GM23338 (cell line): ENCODE measurements at regions not wholly inside any gene's neighbourhood (a gene's known extent, or its start where the extent isn't known, plus 50 kb on each side); places are given as distances from the start of the nearest gene placed in this dataset.
A peak's percentile ranks its signal among the peaks of the same experiment; 100 is the strongest.
"Not testable (repeated sequence)": the region's sequence is repeated elsewhere in the genome, so short reads cannot be mapped to it uniquely, and the experiment has no call there.

Experiments used
- ATAC-seq: fragments of 200-7000 bp; cut with Tn5 transposase; 3 replicates; pipeline ENCODE4 v1.9.1; 2020
- DNase-seq: peaks from one replicate; pipeline ENCODE4 v3.0.0-alpha.2; 2015; ENCODE audit warnings: low spot score
- H2AFZ ChIP-seq: fragments of 200-600 bp; sonication (generic); 2 replicates; pipeline ENCODE4 v1.8.0; 2016; ENCODE audit warnings: antibody characterized with exemption, mild to moderate bottlenecking, moderate library complexity
- H3F3A ChIP-seq: fragments of 200-600 bp; sonication (generic); replicated peaks from 2 replicates; pipeline ENCODE4 v1.8.0; 2017; ENCODE audit warnings: antibody characterized with exemption, mixed run types, low read depth
- H3K27ac ChIP-seq: fragments of 200-600 bp; sonication (generic); 2 replicates; pipeline ENCODE4 v1.6.1; 2016; ENCODE audit warnings: low read depth
- H3K27me3 ChIP-seq: fragments of 200-600 bp; sonication (generic); 2 replicates; pipeline ENCODE4 v1.8.0; 2016; ENCODE audit warnings: mild to moderate bottlenecking, mixed run types, moderate library complexity; ENCODE audit not compliant: insufficient read depth
- H3K36me3 ChIP-seq: fragments of 200-600 bp; sonication (generic); 2 replicates; pipeline ENCODE4 v1.8.0; 2016; ENCODE audit warnings: mild to moderate bottlenecking; ENCODE audit not compliant: insufficient read depth
- H3K4me1 ChIP-seq: fragments of 200-600 bp; sonication (generic); 2 replicates; pipeline ENCODE4 v1.8.0; 2016; ENCODE audit warnings: mild to moderate bottlenecking, moderate library complexity; ENCODE audit not compliant: insufficient read depth
- H3K4me2 ChIP-seq: fragments of 200-600 bp; sonication (generic); 2 replicates; pipeline ENCODE4 v1.7.1; 2017; ENCODE audit warnings: mixed run types
- H3K4me3 ChIP-seq: fragments of 200-600 bp; sonication (generic); 2 replicates; pipeline ENCODE4 v1.6.1; 2016; ENCODE audit warnings: mixed run types
- H3K79me2 ChIP-seq: fragments of 200-600 bp; sonication (generic); replicated peaks from 2 replicates; pipeline ENCODE4 v1.8.0; 2017; ENCODE audit warnings: mild to moderate bottlenecking; ENCODE audit not compliant: insufficient read depth
- H3K9me2 ChIP-seq: fragments of 200-600 bp; sonication (generic); 2 replicates; pipeline ENCODE4 v1.8.0; 2017; ENCODE audit not compliant: insufficient read depth
- H4K20me1 ChIP-seq: fragments of 200-600 bp; sonication (generic); replicated peaks from 2 replicates; pipeline ENCODE4 v1.8.0; 2017; ENCODE audit warnings: mild to moderate bottlenecking; ENCODE audit not compliant: insufficient read depth
- H3K27ac Mint-ChIP-seq: 2 replicates; pipeline ENCODE4 v1.8.0; 2020; ENCODE audit warnings: inconsistent platforms, mild to moderate bottlenecking, moderate library complexity, mixed read lengths
- H3K27me3 Mint-ChIP-seq: 3 replicates; pipeline ENCODE4 v1.8.0; 2022; ENCODE audit warnings: low read depth, mild to moderate bottlenecking, moderate library complexity, mixed read lengths, inconsistent platforms; ENCODE audit not compliant: insufficient read depth, poor library complexity
- H3K36me3 Mint-ChIP-seq: 3 replicates; pipeline ENCODE4 v1.8.0; 2021; ENCODE audit warnings: low read depth, mild to moderate bottlenecking, inconsistent platforms, moderate library complexity, mixed read lengths
- H3K4me1 Mint-ChIP-seq: 3 replicates; pipeline ENCODE4 v1.8.0; 2020; ENCODE audit warnings: mild to moderate bottlenecking, inconsistent platforms, mixed read lengths
- H3K4me3 Mint-ChIP-seq: 3 replicates; pipeline ENCODE4 v1.8.0; 2021; ENCODE audit warnings: moderate library complexity, mild to moderate bottlenecking, inconsistent platforms, mixed read lengths
- H3K9me3 Mint-ChIP-seq: 3 replicates; pipeline ENCODE4 v1.8.0; 2020; ENCODE audit warnings: moderate library complexity, mild to moderate bottlenecking, inconsistent platforms, mixed read lengths
- EZH2 ChIP-seq: fragments of 200-600 bp; sonication (generic); IDR thresholded peaks from one replicate; pipeline ENCODE4 v1.8.0; 2017; ENCODE audit warnings: antibody characterized with exemption, mild to moderate bottlenecking, low read depth; ENCODE audit not compliant: unreplicated experiment
- EZH2phosphoT487 ChIP-seq: fragments of 200-600 bp; sonication (generic); IDR thresholded peaks from one replicate; pipeline ENCODE4 v1.8.1; 2018; ENCODE audit warnings: antibody characterized with exemption; ENCODE audit not compliant: unreplicated experiment
- NANOG ChIP-seq: IDR thresholded peaks from 2 replicates; pipeline ENCODE4 v1.6.1; 2016; ENCODE audit warnings: antibody characterized with exemption, borderline replicate concordance
- STAT1 ChIP-seq: IDR thresholded peaks from one replicate; pipeline ENCODE4 v1.6.1; 2016; ENCODE audit warnings: antibody characterized with exemption; ENCODE audit not compliant: unreplicated experiment
- ZNF114 ChIP-seq: fragments of 250-450 bp; sonication (Bioruptor Pico); IDR thresholded peaks from 2 replicates; pipeline ENCODE4 v1.5.0; 2020; ENCODE audit warnings: mild to moderate bottlenecking, moderate library complexity
- ZNF331 ChIP-seq: fragments of 250-450 bp; sonication (Bioruptor Pico); IDR thresholded peaks from 2 replicates; pipeline ENCODE4 v1.5.0; 2020; ENCODE audit warnings: low read depth, mild to moderate bottlenecking, moderate library complexity
- TF ChIP-seq, protein P1 (sequence below): IDR thresholded peaks from 2 replicates; pipeline ENCODE4 v1.6.1; 2016; ENCODE audit warnings: antibody characterized with exemption
- TF ChIP-seq, protein P2 (sequence below): IDR thresholded peaks from one replicate; pipeline ENCODE4 v1.6.1; 2018; ENCODE audit warnings: antibody characterized with exemption; ENCODE audit not compliant: unreplicated experiment
- TF ChIP-seq, protein P3 (sequence below), 2 experiments: fragments of 200-600 bp in 1 of 2; sonication (generic) in 1 of 2; conservative IDR thresholded peaks; 2 replicates each; pipeline versions ENCODE4 v1.5.1 to v1.6.1; 2016 to 2017; ENCODE audit warnings: antibody characterized with exemption in 2 of 2, low read depth in 2 of 2, mild to moderate bottlenecking in 2 of 2, moderate library complexity in 1 of 2
- TF ChIP-seq, protein P4 (sequence below): fragments of 250-450 bp; sonication (Bioruptor Pico); IDR thresholded peaks from 2 replicates; pipeline ENCODE4 v1.5.0; 2020; ENCODE audit warnings: mild to moderate bottlenecking, moderate library complexity

DNA sequence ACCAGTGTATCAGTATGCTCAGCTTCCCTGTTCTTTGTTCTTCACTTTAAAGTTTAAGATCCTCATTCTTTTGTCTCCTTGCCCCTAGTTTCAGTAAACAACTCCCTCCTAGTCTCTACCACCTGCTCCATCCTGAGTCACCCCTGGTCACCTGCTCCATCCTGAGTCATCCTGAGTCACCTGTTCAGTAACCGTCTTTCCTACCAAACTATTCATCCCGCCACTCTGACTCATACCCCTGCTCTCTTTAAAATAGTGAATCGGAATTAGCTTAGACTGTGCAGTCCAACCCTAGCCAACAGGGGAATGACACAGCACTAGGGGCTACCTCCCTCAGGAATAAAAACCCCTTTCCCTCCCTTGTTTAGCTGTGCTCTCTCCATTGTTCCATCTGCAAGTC lies 888.1 kb upstream of the MDGA2 start (continued):
- TF ChIP-seq, protein P1, sequence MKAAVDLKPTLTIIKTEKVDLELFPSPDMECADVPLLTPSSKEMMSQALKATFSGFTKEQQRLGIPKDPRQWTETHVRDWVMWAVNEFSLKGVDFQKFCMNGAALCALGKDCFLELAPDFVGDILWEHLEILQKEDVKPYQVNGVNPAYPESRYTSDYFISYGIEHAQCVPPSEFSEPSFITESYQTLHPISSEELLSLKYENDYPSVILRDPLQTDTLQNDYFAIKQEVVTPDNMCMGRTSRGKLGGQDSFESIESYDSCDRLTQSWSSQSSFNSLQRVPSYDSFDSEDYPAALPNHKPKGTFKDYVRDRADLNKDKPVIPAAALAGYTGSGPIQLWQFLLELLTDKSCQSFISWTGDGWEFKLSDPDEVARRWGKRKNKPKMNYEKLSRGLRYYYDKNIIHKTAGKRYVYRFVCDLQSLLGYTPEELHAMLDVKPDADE = no peak
- no peak for TF ChIP-seq EZH2phosphoT487
- no peak for TF ChIP-seq EZH2
- TF ChIP-seq, protein P2, sequence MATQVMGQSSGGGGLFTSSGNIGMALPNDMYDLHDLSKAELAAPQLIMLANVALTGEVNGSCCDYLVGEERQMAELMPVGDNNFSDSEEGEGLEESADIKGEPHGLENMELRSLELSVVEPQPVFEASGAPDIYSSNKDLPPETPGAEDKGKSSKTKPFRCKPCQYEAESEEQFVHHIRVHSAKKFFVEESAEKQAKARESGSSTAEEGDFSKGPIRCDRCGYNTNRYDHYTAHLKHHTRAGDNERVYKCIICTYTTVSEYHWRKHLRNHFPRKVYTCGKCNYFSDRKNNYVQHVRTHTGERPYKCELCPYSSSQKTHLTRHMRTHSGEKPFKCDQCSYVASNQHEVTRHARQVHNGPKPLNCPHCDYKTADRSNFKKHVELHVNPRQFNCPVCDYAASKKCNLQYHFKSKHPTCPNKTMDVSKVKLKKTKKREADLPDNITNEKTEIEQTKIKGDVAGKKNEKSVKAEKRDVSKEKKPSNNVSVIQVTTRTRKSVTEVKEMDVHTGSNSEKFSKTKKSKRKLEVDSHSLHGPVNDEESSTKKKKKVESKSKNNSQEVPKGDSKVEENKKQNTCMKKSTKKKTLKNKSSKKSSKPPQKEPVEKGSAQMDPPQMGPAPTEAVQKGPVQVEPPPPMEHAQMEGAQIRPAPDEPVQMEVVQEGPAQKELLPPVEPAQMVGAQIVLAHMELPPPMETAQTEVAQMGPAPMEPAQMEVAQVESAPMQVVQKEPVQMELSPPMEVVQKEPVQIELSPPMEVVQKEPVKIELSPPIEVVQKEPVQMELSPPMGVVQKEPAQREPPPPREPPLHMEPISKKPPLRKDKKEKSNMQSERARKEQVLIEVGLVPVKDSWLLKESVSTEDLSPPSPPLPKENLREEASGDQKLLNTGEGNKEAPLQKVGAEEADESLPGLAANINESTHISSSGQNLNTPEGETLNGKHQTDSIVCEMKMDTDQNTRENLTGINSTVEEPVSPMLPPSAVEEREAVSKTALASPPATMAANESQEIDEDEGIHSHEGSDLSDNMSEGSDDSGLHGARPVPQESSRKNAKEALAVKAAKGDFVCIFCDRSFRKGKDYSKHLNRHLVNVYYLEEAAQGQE = no peak
- TF ChIP-seq, protein P3, sequence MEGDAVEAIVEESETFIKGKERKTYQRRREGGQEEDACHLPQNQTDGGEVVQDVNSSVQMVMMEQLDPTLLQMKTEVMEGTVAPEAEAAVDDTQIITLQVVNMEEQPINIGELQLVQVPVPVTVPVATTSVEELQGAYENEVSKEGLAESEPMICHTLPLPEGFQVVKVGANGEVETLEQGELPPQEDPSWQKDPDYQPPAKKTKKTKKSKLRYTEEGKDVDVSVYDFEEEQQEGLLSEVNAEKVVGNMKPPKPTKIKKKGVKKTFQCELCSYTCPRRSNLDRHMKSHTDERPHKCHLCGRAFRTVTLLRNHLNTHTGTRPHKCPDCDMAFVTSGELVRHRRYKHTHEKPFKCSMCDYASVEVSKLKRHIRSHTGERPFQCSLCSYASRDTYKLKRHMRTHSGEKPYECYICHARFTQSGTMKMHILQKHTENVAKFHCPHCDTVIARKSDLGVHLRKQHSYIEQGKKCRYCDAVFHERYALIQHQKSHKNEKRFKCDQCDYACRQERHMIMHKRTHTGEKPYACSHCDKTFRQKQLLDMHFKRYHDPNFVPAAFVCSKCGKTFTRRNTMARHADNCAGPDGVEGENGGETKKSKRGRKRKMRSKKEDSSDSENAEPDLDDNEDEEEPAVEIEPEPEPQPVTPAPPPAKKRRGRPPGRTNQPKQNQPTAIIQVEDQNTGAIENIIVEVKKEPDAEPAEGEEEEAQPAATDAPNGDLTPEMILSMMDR (conservative IDR thresholded peaks at IDR 0.05; ENCODE audit: low read depth in 2 of 2) = no peak
- TF ChIP-seq ZNF114 = no peak
- no peak for TF ChIP-seq ZNF331 (CRISPR knock-in tag)
- TF ChIP-seq NANOG = no peak
- no peak for TF ChIP-seq STAT1

DNA sequence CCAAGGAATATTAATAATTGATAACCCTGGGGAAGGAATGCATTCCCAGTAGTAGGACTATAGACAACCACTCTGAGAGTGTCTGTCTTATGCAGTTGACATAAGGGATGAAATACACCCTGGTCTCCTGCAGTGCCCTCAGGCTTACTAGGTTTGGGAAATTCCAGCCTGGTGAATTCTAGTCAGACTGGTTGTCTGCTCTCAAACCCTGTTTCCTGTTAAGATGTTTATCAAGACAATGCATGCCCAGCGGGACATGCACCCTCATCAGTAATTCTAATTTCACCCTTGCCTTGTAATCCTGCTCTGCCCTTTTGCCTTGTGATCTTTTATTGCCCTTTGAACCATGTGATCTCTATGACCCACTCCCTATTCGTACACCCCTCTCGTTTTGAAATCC lies 886.0 kb upstream of the MDGA2 start:
- peak; percentile 62 for DNase-seq
- peaks cover 38% of the 10 kb centered on the region for H3K36me3 Mint-ChIP-seq
- H3K36me3 ChIP-seq, H3K4me3 Mint-ChIP-seq, H2AFZ ChIP-seq, H3K79me2 ChIP-seq, ATAC-seq, H4K20me1 ChIP-seq, H3F3A ChIP-seq, H3K27me3 Mint-ChIP-seq, H3K27me3 ChIP-seq, H3K4me3 ChIP-seq, H3K9me2 ChIP-seq: not testable (repeated sequence)
- H3K4me1 Mint-ChIP-seq = peaks cover 46% of the 10 kb centered on the region
- peaks cover 34% of the 10 kb centered on the region for H3K4me1 ChIP-seq
- H3K27ac ChIP-seq = peak overlapping the region; percentile 84
- TF ChIP-seq, protein P4, sequence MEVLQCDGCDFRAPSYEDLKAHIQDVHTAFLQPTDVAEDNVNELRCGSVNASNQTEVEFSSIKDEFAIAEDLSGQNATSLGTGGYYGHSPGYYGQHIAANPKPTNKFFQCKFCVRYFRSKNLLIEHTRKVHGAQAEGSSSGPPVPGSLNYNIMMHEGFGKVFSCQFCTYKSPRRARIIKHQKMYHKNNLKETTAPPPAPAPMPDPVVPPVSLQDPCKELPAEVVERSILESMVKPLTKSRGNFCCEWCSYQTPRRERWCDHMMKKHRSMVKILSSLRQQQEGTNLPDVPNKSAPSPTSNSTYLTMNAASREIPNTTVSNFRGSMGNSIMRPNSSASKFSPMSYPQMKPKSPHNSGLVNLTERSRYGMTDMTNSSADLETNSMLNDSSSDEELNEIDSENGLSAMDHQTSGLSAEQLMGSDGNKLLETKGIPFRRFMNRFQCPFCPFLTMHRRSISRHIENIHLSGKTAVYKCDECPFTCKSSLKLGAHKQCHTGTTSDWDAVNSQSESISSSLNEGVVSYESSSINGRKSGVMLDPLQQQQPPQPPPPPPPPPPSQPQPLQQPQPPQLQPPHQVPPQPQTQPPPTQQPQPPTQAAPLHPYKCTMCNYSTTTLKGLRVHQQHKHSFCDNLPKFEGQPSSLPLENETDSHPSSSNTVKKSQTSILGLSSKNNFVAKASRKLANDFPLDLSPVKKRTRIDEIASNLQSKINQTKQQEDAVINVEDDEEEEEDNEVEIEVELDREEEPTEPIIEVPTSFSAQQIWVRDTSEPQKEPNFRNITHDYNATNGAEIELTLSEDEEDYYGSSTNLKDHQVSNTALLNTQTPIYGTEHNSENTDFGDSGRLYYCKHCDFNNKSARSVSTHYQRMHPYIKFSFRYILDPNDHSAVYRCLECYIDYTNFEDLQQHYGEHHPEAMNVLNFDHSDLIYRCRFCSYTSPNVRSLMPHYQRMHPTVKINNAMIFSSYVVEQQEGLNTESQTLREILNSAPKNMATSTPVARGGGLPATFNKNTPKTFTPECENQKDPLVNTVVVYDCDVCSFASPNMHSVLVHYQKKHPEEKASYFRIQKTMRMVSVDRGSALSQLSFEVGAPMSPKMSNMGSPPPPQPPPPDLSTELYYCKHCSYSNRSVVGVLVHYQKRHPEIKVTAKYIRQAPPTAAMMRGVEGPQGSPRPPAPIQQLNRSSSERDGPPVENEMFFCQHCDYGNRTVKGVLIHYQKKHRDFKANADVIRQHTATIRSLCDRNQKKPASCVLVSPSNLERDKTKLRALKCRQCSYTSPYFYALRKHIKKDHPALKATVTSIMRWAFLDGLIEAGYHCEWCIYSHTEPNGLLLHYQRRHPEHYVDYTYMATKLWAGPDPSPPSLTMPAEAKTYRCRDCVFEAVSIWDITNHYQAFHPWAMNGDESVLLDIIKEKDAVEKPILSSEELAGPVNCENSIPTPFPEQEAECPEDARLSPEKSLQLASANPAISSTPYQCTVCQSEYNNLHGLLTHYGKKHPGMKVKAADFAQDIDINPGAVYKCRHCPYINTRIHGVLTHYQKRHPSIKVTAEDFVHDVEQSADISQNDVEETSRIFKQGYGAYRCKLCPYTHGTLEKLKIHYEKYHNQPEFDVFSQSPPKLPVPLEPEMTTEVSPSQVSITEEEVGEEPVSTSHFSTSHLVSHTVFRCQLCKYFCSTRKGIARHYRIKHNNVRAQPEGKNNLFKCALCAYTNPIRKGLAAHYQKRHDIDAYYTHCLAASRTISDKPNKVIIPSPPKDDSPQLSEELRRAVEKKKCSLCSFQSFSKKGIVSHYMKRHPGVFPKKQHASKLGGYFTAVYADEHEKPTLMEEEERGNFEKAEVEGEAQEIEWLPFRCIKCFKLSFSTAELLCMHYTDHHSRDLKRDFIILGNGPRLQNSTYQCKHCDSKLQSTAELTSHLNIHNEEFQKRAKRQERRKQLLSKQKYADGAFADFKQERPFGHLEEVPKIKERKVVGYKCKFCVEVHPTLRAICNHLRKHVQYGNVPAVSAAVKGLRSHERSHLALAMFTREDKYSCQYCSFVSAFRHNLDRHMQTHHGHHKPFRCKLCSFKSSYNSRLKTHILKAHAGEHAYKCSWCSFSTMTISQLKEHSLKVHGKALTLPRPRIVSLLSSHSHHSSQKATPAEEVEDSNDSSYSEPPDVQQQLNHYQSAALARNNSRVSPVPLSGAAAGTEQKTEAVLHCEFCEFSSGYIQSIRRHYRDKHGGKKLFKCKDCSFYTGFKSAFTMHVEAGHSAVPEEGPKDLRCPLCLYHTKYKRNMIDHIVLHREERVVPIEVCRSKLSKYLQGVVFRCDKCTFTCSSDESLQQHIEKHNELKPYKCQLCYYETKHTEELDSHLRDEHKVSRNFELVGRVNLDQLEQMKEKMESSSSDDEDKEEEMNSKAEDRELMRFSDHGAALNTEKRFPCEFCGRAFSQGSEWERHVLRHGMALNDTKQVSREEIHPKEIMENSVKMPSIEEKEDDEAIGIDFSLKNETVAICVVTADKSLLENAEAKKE = peak; percentile 51; the same call in 1 of the 2 replicates
- TF ChIP-seq, protein P1 = peak; percentile 22; the same call in 1 of the 2 replicates
- peaks cover 34% of the 10 kb centered on the region for H3K9me3 Mint-ChIP-seq
- H3K27ac Mint-ChIP-seq = peak overlapping the region; percentile 71
- H3K4me2 ChIP-seq = peak overlapping the region; percentile 64
